Endodermal cell (in vitro differentiated cells): ENCODE measurements at regions not wholly inside any gene's neighbourhood (a gene's known extent, or its start where the extent isn't known, plus 50 kb on each side); places are given as distances from the start of the nearest gene placed in this dataset.
A peak's percentile ranks its signal among the peaks of the same experiment; 100 is the strongest.

Experiments
- DNase-seq: peaks from one replicate; pipeline ENCODE4 v3.0.0-alpha.2; 2017
- H3K27ac ChIP-seq: 2 replicates; pipeline ENCODE4 v1.5.1; 2013; ENCODE audit warnings: mild to moderate bottlenecking, low read depth, low read length, moderate library complexity
- H3K27me3 ChIP-seq: 2 replicates; pipeline ENCODE4 v1.6.1; 2013; ENCODE audit warnings: mild to moderate bottlenecking, low read length, moderate library complexity; ENCODE audit not compliant: insufficient read depth, control insufficient read depth, poor library complexity, severe bottlenecking
- H3K36me3 ChIP-seq: 2 replicates; pipeline ENCODE4 v1.7.0; 2013; ENCODE audit warnings: mild to moderate bottlenecking, low read length, moderate library complexity; ENCODE audit not compliant: control insufficient read depth, insufficient read depth
- H3K4me1 ChIP-seq: one replicate; pipeline ENCODE4 v1.7.0; 2013; ENCODE audit warnings: low read length; ENCODE audit not compliant: control insufficient read depth, insufficient read depth
- H3K4me3 ChIP-seq: 2 replicates; pipeline ENCODE4 v1.5.1; 2013; ENCODE audit warnings: mild to moderate bottlenecking, low read length, moderate library complexity
- H3K9ac ChIP-seq: 2 replicates; pipeline ENCODE4 v1.6.1; 2013; ENCODE audit warnings: mild to moderate bottlenecking, low read length, moderate library complexity; ENCODE audit not compliant: poor library complexity, severe bottlenecking; ENCODE audit errors: extremely low read depth
- H3K9me3 ChIP-seq: 2 replicates; pipeline ENCODE4 v1.6.1; 2013; ENCODE audit warnings: mild to moderate bottlenecking, low read length, moderate library complexity; ENCODE audit not compliant: control insufficient read depth
- H3K27ac Mint-ChIP-seq: 2 replicates; pipeline ENCODE4 v1.8.0; 2020; ENCODE audit warnings: mixed read lengths
- H3K27me3 Mint-ChIP-seq: 2 replicates; pipeline ENCODE4 v1.8.0; 2021; ENCODE audit warnings: mild to moderate bottlenecking, mixed read lengths; ENCODE audit not compliant: insufficient read depth
- H3K36me3 Mint-ChIP-seq: 2 replicates; pipeline ENCODE4 v1.8.0; 2020; ENCODE audit warnings: low read depth, mixed read lengths
- H3K4me1 Mint-ChIP-seq: 2 replicates; pipeline ENCODE4 v1.8.0; 2020; ENCODE audit warnings: mixed read lengths
- H3K4me3 Mint-ChIP-seq: 2 replicates; pipeline ENCODE4 v1.8.0; 2020; ENCODE audit warnings: mild to moderate bottlenecking, moderate library complexity, mixed read lengths
- H3K9me3 Mint-ChIP-seq: 2 replicates; pipeline ENCODE4 v1.8.0; 2020; ENCODE audit warnings: mild to moderate bottlenecking, mixed read lengths
- WGBS, 2 experiments: methylation state at CpG; one replicate each; pipeline versions ENCODE4 v1.1.5 to v1.1.7; 2013; ENCODE audit warnings: missing lambda C conversion rate in 2 of 2, mixed read lengths in 1 of 2; ENCODE audit not compliant: insufficient coverage in 1 of 2, insufficient read length in 1 of 2; 5-methylcytosine and 5-hydroxymethylcytosine counted together
- TF ChIP-seq, protein P1 (sequence below): fragments of 200-600 bp; sonication (generic); conservative IDR thresholded peaks from 2 replicates; pipeline ENCODE4 v1.5.0; 2021; ENCODE audit warnings: antibody characterized with exemption, mild to moderate bottlenecking

DNA sequence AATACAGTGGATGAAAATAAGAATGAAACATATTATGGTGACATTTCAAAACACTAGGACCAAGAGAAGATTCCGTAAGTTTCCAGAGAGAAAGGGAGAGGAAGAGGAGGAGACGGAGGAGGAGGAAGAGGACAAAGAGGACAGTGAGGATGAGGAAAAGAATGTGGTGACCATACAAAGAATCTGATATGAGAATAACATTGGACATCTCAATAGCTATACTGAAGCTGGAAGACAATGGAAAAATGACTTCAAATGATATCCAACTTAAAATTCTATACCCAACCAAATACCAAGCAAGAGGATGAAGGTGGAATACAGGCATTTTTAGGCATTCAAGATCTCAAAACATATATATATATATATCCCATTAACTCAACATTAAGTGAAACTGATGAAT lies 173.4 kb downstream of the PAWR start:
- TF ChIP-seq, protein P1, sequence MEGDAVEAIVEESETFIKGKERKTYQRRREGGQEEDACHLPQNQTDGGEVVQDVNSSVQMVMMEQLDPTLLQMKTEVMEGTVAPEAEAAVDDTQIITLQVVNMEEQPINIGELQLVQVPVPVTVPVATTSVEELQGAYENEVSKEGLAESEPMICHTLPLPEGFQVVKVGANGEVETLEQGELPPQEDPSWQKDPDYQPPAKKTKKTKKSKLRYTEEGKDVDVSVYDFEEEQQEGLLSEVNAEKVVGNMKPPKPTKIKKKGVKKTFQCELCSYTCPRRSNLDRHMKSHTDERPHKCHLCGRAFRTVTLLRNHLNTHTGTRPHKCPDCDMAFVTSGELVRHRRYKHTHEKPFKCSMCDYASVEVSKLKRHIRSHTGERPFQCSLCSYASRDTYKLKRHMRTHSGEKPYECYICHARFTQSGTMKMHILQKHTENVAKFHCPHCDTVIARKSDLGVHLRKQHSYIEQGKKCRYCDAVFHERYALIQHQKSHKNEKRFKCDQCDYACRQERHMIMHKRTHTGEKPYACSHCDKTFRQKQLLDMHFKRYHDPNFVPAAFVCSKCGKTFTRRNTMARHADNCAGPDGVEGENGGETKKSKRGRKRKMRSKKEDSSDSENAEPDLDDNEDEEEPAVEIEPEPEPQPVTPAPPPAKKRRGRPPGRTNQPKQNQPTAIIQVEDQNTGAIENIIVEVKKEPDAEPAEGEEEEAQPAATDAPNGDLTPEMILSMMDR: no peak
- Mint-ChIP-seq H3K27me3 (peaks cover 14% of the 10 kb centered on the region), H3K4me3 (no peak overlapping the region), H3K27ac (no peak overlapping the region), H3K9me3 (no peaks in the 10 kb centered on the region), H3K36me3 (peaks cover 10% of the 10 kb centered on the region), H3K4me1 (peaks cover 4% of the 10 kb centered on the region)
- no peak overlapping the region for H3K4me3 ChIP-seq
- H3K9me3 ChIP-seq: peaks cover 4% of the 10 kb centered on the region
- peaks cover under 1% of the 10 kb centered on the region for H3K27me3 ChIP-seq
- no peaks in the 10 kb centered on the region for H3K36me3 ChIP-seq
- H3K27ac ChIP-seq: no peak overlapping the region
- no peaks in the 10 kb centered on the region for H3K4me1 ChIP-seq
- WGBS, 2 experiments: 95% methylated on average over 2 of the region's 2 CpGs; no CpG with 5 or more reads in 1 of the 2 experiments
- H3K9ac ChIP-seq: no peak overlapping the region
- no peak for DNase-seq

DNA sequence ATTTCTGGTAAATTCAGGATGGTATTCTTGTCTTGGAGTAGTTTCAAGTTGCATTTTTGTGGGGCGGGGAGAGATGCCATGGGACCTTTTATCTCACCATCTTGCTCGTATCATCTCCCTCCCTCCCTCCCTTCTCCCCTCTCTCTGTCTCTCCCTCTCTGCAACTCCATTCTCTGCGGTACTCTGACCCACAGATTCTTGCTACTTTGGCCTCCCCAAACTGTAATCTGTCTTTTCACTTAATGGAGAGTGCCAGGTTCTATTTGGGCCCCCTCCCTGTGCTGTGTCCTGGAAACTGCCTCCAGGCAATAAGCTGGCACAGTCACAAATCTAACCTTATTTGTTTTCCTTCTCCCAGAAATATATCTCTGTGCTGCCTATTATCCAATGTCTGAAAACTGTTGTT lies 175.2 kb downstream of the PAWR start:
- H3K4me3 Mint-ChIP-seq: no peak overlapping the region
- no peak overlapping the region for H3K27ac Mint-ChIP-seq
- 78 to 89% methylated on average over 1 to 3 of the region's 3 CpGs for WGBS, 2 experiments

DNA sequence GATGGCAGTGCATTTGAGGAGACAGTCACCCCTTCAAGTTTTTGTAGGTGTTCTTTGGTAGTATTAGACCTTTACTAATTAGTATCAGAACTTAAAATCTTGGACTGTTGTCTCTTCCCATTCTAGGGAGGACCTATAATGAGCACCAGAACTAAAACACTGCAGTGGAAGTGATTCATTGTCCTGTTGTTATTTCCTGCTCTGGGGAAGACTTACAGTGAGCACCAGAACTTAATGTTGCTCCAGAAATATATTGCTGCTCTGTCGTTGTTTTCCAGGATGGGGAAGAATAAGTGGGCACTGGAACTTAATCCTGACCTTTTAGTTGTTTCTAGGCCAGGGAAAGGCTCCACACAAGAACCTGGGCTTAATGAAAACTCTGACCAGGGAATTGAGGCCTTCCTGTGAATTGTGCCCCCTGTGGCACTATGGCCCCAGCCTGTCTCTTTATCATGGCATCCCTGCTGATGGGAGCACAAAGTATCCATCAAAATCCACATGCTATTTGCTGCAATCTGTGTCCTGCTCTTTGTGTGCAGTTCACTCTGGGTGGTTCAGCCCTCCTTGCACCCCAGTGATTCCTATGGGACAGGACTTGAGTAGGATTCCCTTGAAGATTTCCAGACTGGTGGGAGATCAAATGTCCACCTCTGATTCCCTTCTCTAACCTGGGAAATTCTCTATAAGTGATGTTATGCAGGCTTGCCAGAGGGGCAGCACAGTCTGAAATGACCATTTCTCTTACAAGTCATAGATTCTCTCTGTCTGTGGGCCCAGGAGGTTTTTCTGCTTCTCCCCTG lies 175.8 kb downstream of the PAWR start:
- Mint-ChIP-seq H3K27me3 (no peaks in the 10 kb centered on the region), H3K36me3 (peaks cover 10% of the 10 kb centered on the region), H3K4me1 (peaks cover 4% of the 10 kb centered on the region), H3K27ac (no peak overlapping the region), H3K9me3 (no peaks in the 10 kb centered on the region), H3K4me3 (no peak overlapping the region)
- no peak overlapping the region for H3K9ac ChIP-seq
- no peak for DNase-seq
- H3K27ac ChIP-seq: no peak overlapping the region
- TF ChIP-seq, protein P1: peak; percentile 10
- no peaks in the 10 kb centered on the region for H3K4me1 ChIP-seq
- H3K4me3 ChIP-seq: no peak overlapping the region
- H3K9me3 ChIP-seq: peaks cover 4% of the 10 kb centered on the region
- WGBS, 2 experiments: 98% methylated on average over 1 of the region's 1 CpG; no CpG with 5 or more reads in 1 of the 2 experiments
- H3K36me3 ChIP-seq: no peaks in the 10 kb centered on the region
- no peaks in the 10 kb centered on the region for H3K27me3 ChIP-seq

More for the DNA sequence above, 175.2 kb downstream of the PAWR start:
- H3K9ac ChIP-seq: no peak overlapping the region
- H3K4me1 Mint-ChIP-seq: peaks cover 4% of the 10 kb centered on the region
- no peaks in the 10 kb centered on the region for H3K27me3 ChIP-seq
- no peak overlapping the region for H3K4me3 ChIP-seq
- H3K27ac ChIP-seq: no peak overlapping the region
- H3K9me3 Mint-ChIP-seq: no peaks in the 10 kb centered on the region
- peaks cover 10% of the 10 kb centered on the region for H3K36me3 Mint-ChIP-seq
- H3K4me1 ChIP-seq: no peaks in the 10 kb centered on the region
- H3K27me3 Mint-ChIP-seq: no peaks in the 10 kb centered on the region
- TF ChIP-seq, protein P1: no peak
- H3K36me3 ChIP-seq: no peaks in the 10 kb centered on the region
- peaks cover 4% of the 10 kb centered on the region for H3K9me3 ChIP-seq
- DNase-seq: no peak
